ENCODE measurements at regions not wholly inside any gene's neighbourhood (a gene's known extent, or its start where the extent isn't known, plus 50 kb on each side); places are given as distances from the start of the nearest gene placed in this dataset.

DNA sequence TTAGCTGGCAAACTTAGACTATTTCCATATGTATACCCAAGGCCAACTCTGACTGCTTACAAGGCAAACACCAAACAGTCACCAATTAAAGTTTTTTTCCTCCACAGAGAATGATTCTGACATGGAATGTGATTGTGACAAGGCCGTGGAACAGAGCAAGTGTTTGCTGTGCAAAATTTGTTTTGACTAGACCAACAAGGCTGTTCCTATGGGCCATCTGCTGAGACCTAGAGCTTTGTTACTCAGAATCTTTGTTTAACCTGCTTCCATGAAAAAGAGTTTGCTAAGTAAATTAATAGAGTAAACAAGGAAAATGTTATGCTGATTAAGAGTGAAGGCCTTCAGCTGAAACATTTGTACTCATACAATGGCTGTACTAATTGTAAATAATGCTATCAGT lies 51.6 kb upstream of the IMPG1 start:
- H3K4me1 Mint-ChIP-seq, result peaks cover 21 to 22% of the 10 kb centered on the region in 2 experiments
- no peak overlapping the region for H2BK15ac ChIP-seq (ENCODE audit: low read depth, low read length)
- no peak overlapping the region for H3K4me2 ChIP-seq (ENCODE audit: insufficient read depth, insufficient read length, low read length)
- H3K79me1 ChIP-seq (ENCODE audit: insufficient read depth, low read depth, low read length, poor library complexity, severe bottlenecking), result no peaks in the 10 kb centered on the region
- H2BK12ac ChIP-seq (ENCODE audit: insufficient read length, low read depth, low read length), result no peak overlapping the region
- no peak overlapping the region for H3K18ac ChIP-seq (ENCODE audit: insufficient read length, low read depth, low read length)
- H4K8ac ChIP-seq (replicated peaks; ENCODE audit: insufficient read length, low read depth, low read length), result no peak overlapping the region
- H3K4ac ChIP-seq (ENCODE audit: low read depth, low read length), result no peak overlapping the region
- H3K79me2 ChIP-seq (ENCODE audit: insufficient read depth, low read length), result no peaks in the 10 kb centered on the region
- no peak overlapping the region for H3K56ac ChIP-seq (ENCODE audit: insufficient read length, low read depth, low read length)
- peaks cover 56% of the 10 kb centered on the region for H3K27me3 ChIP-seq (ENCODE audit: insufficient read depth, low read length)
- H3K23me2 ChIP-seq (ENCODE audit: insufficient read length, low read depth, low read length, poor library complexity, severe bottlenecking), result no peaks in the 10 kb centered on the region
- no peak overlapping the region for H3K23ac ChIP-seq (ENCODE audit: insufficient read length, low read depth, low read length)
- no peak overlapping the region for H4K5ac ChIP-seq (ENCODE audit: insufficient read length, low read depth, low read length)
- no peak for DNase-seq
- H4K91ac ChIP-seq (ENCODE audit: insufficient read length, low read depth, low read length), result no peak overlapping the region
- H3K14ac ChIP-seq (ENCODE audit: insufficient read depth, low read length), result no peak overlapping the region
- TF ChIP-seq, protein P1, sequence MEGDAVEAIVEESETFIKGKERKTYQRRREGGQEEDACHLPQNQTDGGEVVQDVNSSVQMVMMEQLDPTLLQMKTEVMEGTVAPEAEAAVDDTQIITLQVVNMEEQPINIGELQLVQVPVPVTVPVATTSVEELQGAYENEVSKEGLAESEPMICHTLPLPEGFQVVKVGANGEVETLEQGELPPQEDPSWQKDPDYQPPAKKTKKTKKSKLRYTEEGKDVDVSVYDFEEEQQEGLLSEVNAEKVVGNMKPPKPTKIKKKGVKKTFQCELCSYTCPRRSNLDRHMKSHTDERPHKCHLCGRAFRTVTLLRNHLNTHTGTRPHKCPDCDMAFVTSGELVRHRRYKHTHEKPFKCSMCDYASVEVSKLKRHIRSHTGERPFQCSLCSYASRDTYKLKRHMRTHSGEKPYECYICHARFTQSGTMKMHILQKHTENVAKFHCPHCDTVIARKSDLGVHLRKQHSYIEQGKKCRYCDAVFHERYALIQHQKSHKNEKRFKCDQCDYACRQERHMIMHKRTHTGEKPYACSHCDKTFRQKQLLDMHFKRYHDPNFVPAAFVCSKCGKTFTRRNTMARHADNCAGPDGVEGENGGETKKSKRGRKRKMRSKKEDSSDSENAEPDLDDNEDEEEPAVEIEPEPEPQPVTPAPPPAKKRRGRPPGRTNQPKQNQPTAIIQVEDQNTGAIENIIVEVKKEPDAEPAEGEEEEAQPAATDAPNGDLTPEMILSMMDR (conservative IDR thresholded peaks at IDR 0.05), result no peak
- H2AK5ac ChIP-seq (ENCODE audit: insufficient read length, low read length), result no peak overlapping the region
- H3K9ac ChIP-seq (ENCODE audit: extremely low read depth, insufficient read length, low read length), result no peak overlapping the region
- H2BK20ac ChIP-seq (ENCODE audit: low read depth, low read length, poor library complexity, severe bottlenecking), result no peak overlapping the region
- no peak overlapping the region; a peak in 1 of 7 replicates for H3K27ac Mint-ChIP-seq
- H2BK120ac ChIP-seq (ENCODE audit: low read depth, low read length, poor library complexity, severe bottlenecking), result no peak overlapping the region
- peaks cover 3 to 13% of the 10 kb centered on the region in 2 experiments for H3K9me3 Mint-ChIP-seq
- no peak overlapping the region for H3T11ph ChIP-seq (ENCODE audit: low read length)
- H3K4me3 Mint-ChIP-seq, result no peak overlapping the region
- H3K9me3 ChIP-seq (ENCODE audit: control insufficient read depth, low read depth, low read length), result peaks cover 2% of the 10 kb centered on the region
- peaks cover under 1 to 3% (median 2%) of the 10 kb centered on the region in 3 experiments; a peak in 4 of 7 replicates for H3K36me3 Mint-ChIP-seq (ENCODE audit: insufficient read depth in 1 of 3, low read depth in 3 of 3)
- peaks cover 94% of the 10 kb centered on the region for H3K27me3 Mint-ChIP-seq (ENCODE audit: low read depth)
- no peaks in the 10 kb centered on the region for H4K20me1 ChIP-seq (ENCODE audit: control insufficient read depth, insufficient read depth, insufficient read length)
- no peak overlapping the region for H2AFZ ChIP-seq (ENCODE audit: low read length)
- no peaks in the 10 kb centered on the region; the same call in 1 of the 2 replicates for H3K4me1 ChIP-seq (ENCODE audit: insufficient read depth, low read length)
- no peak overlapping the region for H3K27ac ChIP-seq (ENCODE audit: insufficient read length, low read depth, low read length)
- H2BK5ac ChIP-seq (ENCODE audit: insufficient read length, low read length), result no peak overlapping the region
- no CpG with 5 or more reads among the region's 1 CpG for WGBS (ENCODE audit: extremely low coverage, insufficient read length, low lambda C conversion rate)

All from H9 (cell line).